Mesendoderm (in vitro differentiated cells): ENCODE measurements at regions not wholly inside any gene's neighbourhood (a gene's known extent, or its start where the extent isn't known, plus 50 kb on each side); places are given as distances from the start of the nearest gene placed in this dataset.

Experiments used
- DNase-seq: peaks from one replicate; pipeline ENCODE4 v3.0.0; 2013
- H2AK5ac ChIP-seq: 2 replicates; pipeline ENCODE4 v1.6.1; 2013; ENCODE audit warnings: low read length, inconsistent platforms
- H2BK120ac ChIP-seq: 2 replicates; pipeline ENCODE4 v1.6.1; 2013; ENCODE audit warnings: low read depth, mild to moderate bottlenecking, low read length, moderate library complexity, mixed read lengths
- H2BK15ac ChIP-seq: replicated peaks from 2 replicates; pipeline ENCODE4 v1.6.1; 2013; ENCODE audit warnings: low read depth, mild to moderate bottlenecking, moderate library complexity
- H2BK5ac ChIP-seq: 2 replicates; pipeline ENCODE4 v1.6.1; 2013; ENCODE audit warnings: low read length, inconsistent platforms
- H3K18ac ChIP-seq: 2 replicates; pipeline ENCODE4 v1.6.1; 2013; ENCODE audit warnings: mild to moderate bottlenecking, low read length, mixed read lengths
- H3K23ac ChIP-seq: one replicate; pipeline ENCODE4 v1.6.1; 2013; ENCODE audit warnings: low read length
- H3K27ac ChIP-seq: 2 replicates; pipeline ENCODE4 v1.5.1; 2013; ENCODE audit warnings: low read depth, mild to moderate bottlenecking, inconsistent platforms, low read length, moderate library complexity
- H3K27me3 ChIP-seq: 2 replicates; pipeline ENCODE4 v1.6.1; 2013; ENCODE audit warnings: low read length, control low read depth, mild to moderate bottlenecking, inconsistent platforms; ENCODE audit not compliant: insufficient read depth, poor library complexity
- H3K36me3 ChIP-seq: 2 replicates; pipeline ENCODE4 v1.6.1; 2013; ENCODE audit warnings: low read length, inconsistent platforms; ENCODE audit not compliant: control insufficient read depth, insufficient read depth
- H3K4ac ChIP-seq: one replicate; pipeline ENCODE4 v1.6.1; 2013; ENCODE audit warnings: low read depth, mild to moderate bottlenecking, low read length, moderate library complexity
- H3K4me1 ChIP-seq: 2 replicates; pipeline ENCODE4 v1.6.1; 2013; ENCODE audit warnings: low read depth, low read length, inconsistent platforms; ENCODE audit not compliant: control insufficient read depth
- H3K4me2 ChIP-seq: 2 replicates; pipeline ENCODE4 v1.6.1; 2013; ENCODE audit warnings: low read length
- H3K4me3 ChIP-seq: 2 replicates; pipeline ENCODE4 v1.5.1; 2013; ENCODE audit warnings: mild to moderate bottlenecking, low read length
- H3K56ac ChIP-seq: one replicate; pipeline ENCODE4 v1.6.1; 2013; ENCODE audit warnings: low read length
- H3K79me1 ChIP-seq: 2 replicates; pipeline ENCODE4 v1.6.1; 2013; ENCODE audit warnings: low read length, inconsistent platforms
- H3K79me2 ChIP-seq: 2 replicates; pipeline ENCODE4 v1.6.1; 2013; ENCODE audit warnings: mild to moderate bottlenecking, low read length; ENCODE audit not compliant: control insufficient read depth, insufficient read depth
- H3K9ac ChIP-seq: 2 replicates; pipeline ENCODE4 v1.6.1; 2013; ENCODE audit warnings: low read length, inconsistent platforms
- H4K5ac ChIP-seq: one replicate; pipeline ENCODE4 v1.6.1; 2013; ENCODE audit warnings: low read length
- H4K8ac ChIP-seq: one replicate; pipeline ENCODE4 v1.6.1; 2013; ENCODE audit warnings: low read depth, mild to moderate bottlenecking, control low read depth, low read length, moderate library complexity
- WGBS: extraction: QIAGEN DNeasy Blood & Tissue Kit; methylation state at CpG from one replicate; pipeline ENCODE4 v1.1.7; 2013; ENCODE audit warnings: low lambda C conversion rate, missing lambda C conversion rate; ENCODE audit not compliant: insufficient coverage; ENCODE audit errors: extremely low coverage; 5-methylcytosine and 5-hydroxymethylcytosine counted together

GRCh38 chr9:89881431-89881830, 276.6 kb downstream of the GADD45G start:
- no peak overlapping the region for H3K56ac ChIP-seq
- H3K18ac ChIP-seq, result no peak overlapping the region
- no peaks in the 10 kb centered on the region for H3K79me2 ChIP-seq
- H2BK120ac ChIP-seq, result no peak overlapping the region
- H3K4me1 ChIP-seq, result no peaks in the 10 kb centered on the region
- no peak for DNase-seq
- no peak overlapping the region for H3K23ac ChIP-seq
- H3K27me3 ChIP-seq, result no peaks in the 10 kb centered on the region
- no peak overlapping the region for H2BK5ac ChIP-seq
- no peak overlapping the region for H4K5ac ChIP-seq
- 100% methylated on average over 1 of the region's 1 CpG for WGBS
- no peak overlapping the region for H3K4me3 ChIP-seq
- H3K79me1 ChIP-seq, result no peaks in the 10 kb centered on the region
- H2BK15ac ChIP-seq, result no peak overlapping the region
- no peak overlapping the region for H3K4ac ChIP-seq
- no peak overlapping the region for H4K8ac ChIP-seq
- no peak overlapping the region for H3K4me2 ChIP-seq
- no peak overlapping the region for H3K27ac ChIP-seq
- no peak overlapping the region for H3K9ac ChIP-seq
- no peaks in the 10 kb centered on the region for H3K36me3 ChIP-seq
- no peak overlapping the region for H2AK5ac ChIP-seq

- Histone ChIP-seq H4K8ac (no peak overlapping the region), H3K79me2 (no peaks in the 10 kb centered on the region), H3K36me3 (no peaks in the 10 kb centered on the region), H3K18ac (no peak overlapping the region), H3K23ac (no peak overlapping the region), H3K9ac (no peak overlapping the region), H3K27ac (no peak overlapping the region), H2BK5ac (no peak overlapping the region), H3K4me3 (no peak overlapping the region), H3K27me3 (no peaks in the 10 kb centered on the region), H2AK5ac (no peak overlapping the region), H3K79me1 (no peaks in the 10 kb centered on the region), H2BK15ac (no peak overlapping the region), H3K4ac (no peak overlapping the region), H3K56ac (no peak overlapping the region), H4K5ac (no peak overlapping the region), H3K4me2 (no peak overlapping the region), H2BK120ac (no peak overlapping the region), H3K4me1 (no peaks in the 10 kb centered on the region)
- DNase-seq, result no peak
- WGBS, result 100% methylated on average over 1 of the region's 7 CpGs
Observed at GRCh38 chr9:89882930-89883361, 278.1 kb downstream of the GADD45G start.

- no peaks in the 10 kb centered on the region for H3K79me1 ChIP-seq
- H3K23ac ChIP-seq, result no peak overlapping the region
- no peak overlapping the region for H3K4me3 ChIP-seq
- no peaks in the 10 kb centered on the region for H3K27me3 ChIP-seq
- no peaks in the 10 kb centered on the region for H3K4me1 ChIP-seq
- no peak overlapping the region for H3K56ac ChIP-seq
- no peak overlapping the region for H3K4me2 ChIP-seq
- no peak overlapping the region for H2BK5ac ChIP-seq
- no peak overlapping the region for H2BK15ac ChIP-seq
- H2AK5ac ChIP-seq, result no peak overlapping the region
- WGBS, result no CpG with 5 or more reads among the region's 12 CpGs
- no peaks in the 10 kb centered on the region for H3K79me2 ChIP-seq
- no peak overlapping the region for H3K9ac ChIP-seq
- H3K27ac ChIP-seq, result no peak overlapping the region
- no peak overlapping the region for H3K4ac ChIP-seq
- no peak overlapping the region for H4K8ac ChIP-seq
- H4K5ac ChIP-seq, result no peak overlapping the region
- H3K18ac ChIP-seq, result no peak overlapping the region
- H3K36me3 ChIP-seq, result no peaks in the 10 kb centered on the region
- no peak for DNase-seq
- no peak overlapping the region for H2BK120ac ChIP-seq
Observed at GRCh38 chr9:89883401-89884341, 278.9 kb downstream of the GADD45G start.

- Histone ChIP-seq H3K27ac (no peak overlapping the region), H3K27me3 (no peaks in the 10 kb centered on the region), H3K56ac (no peak overlapping the region), H2BK15ac (no peak overlapping the region), H3K9ac (no peak overlapping the region), H3K23ac (no peak overlapping the region), H3K4ac (no peak overlapping the region), H3K36me3 (no peaks in the 10 kb centered on the region), H2AK5ac (no peak overlapping the region), H3K4me3 (no peak overlapping the region), H3K4me1 (no peaks in the 10 kb centered on the region), H2BK120ac (no peak overlapping the region), H3K79me2 (no peaks in the 10 kb centered on the region), H3K4me2 (no peak overlapping the region), H3K79me1 (no peaks in the 10 kb centered on the region), H2BK5ac (no peak overlapping the region), H4K8ac (no peak overlapping the region), H3K18ac (no peak overlapping the region), H4K5ac (no peak overlapping the region)
- DNase-seq, result no peak
- WGBS, result no CpG with 5 or more reads among the region's 13 CpGs
Observed at GRCh38 chr9:89884356-89885083, 279.7 kb downstream of the GADD45G start.

GRCh38 chr9:89885156-89885555, 280.3 kb downstream of the GADD45G start:
- no peak overlapping the region for H4K5ac ChIP-seq
- H3K79me2 ChIP-seq, result no peaks in the 10 kb centered on the region
- DNase-seq, result no peak
- no peak overlapping the region for H3K4me2 ChIP-seq
- H3K36me3 ChIP-seq, result no peaks in the 10 kb centered on the region
- no peak overlapping the region for H4K8ac ChIP-seq
- H3K79me1 ChIP-seq, result no peaks in the 10 kb centered on the region
- H3K18ac ChIP-seq, result no peak overlapping the region
- no peak overlapping the region for H3K27ac ChIP-seq
- H2AK5ac ChIP-seq, result no peak overlapping the region
- H3K23ac ChIP-seq, result no peak overlapping the region
- no peak overlapping the region for H3K9ac ChIP-seq
- no peak overlapping the region for H2BK15ac ChIP-seq
- H3K27me3 ChIP-seq, result no peaks in the 10 kb centered on the region
- H3K4me1 ChIP-seq, result no peaks in the 10 kb centered on the region
- no peak overlapping the region for H2BK120ac ChIP-seq
- H3K56ac ChIP-seq, result no peak overlapping the region
- no CpG with 5 or more reads among the region's 4 CpGs for WGBS
- no peak overlapping the region for H3K4me3 ChIP-seq
- H2BK5ac ChIP-seq, result no peak overlapping the region
- no peak overlapping the region for H3K4ac ChIP-seq
